Neutrophil (primary cell): ENCODE measurements at regions not wholly inside any gene's neighbourhood (a gene's known extent, or its start where the extent isn't known, plus 50 kb on each side); places are given as distances from the start of the nearest gene placed in this dataset.
"Not testable (repeated sequence)": the region's sequence is repeated elsewhere in the genome, so short reads cannot be mapped to it uniquely, and the experiment has no call there.

ENCODE experiments used
- H3K27ac ChIP-seq: fragments of 200-600 bp; sonication (generic); 2 replicates; pipeline ENCODE4 v1.5.1; 2016; ENCODE audit warnings: mild to moderate bottlenecking, moderate library complexity
- H3K27me3 ChIP-seq: fragments of 200-600 bp; sonication (generic); 2 replicates; pipeline ENCODE4 v1.6.0; 2016; ENCODE audit warnings: mild to moderate bottlenecking
- H3K36me3 ChIP-seq: fragments of 200-600 bp; sonication (generic); 2 replicates; pipeline ENCODE4 v1.5.1; 2017
- H3K4me1 ChIP-seq, 2 experiments: fragments of 200-600 bp in 1 of 2; sonication (generic) in 1 of 2; 1 replicate in 1 of 2; 2 replicates in 1 of 2; pipeline versions ENCODE4 v1.5.1 to v1.6.1; 2013 to 2016; ENCODE audit warnings: low read depth in 1 of 2, low read length in 1 of 2, mild to moderate bottlenecking in 1 of 2, moderate library complexity in 1 of 2; ENCODE audit not compliant: control insufficient read depth in 1 of 2, insufficient read depth in 1 of 2
- H3K4me3 ChIP-seq, 2 experiments: fragments of 200-600 bp in 1 of 2; sonication (generic) in 1 of 2; 1 replicate in 1 of 2; 2 replicates in 1 of 2; pipeline ENCODE4 v1.5.1; 2013 to 2016; ENCODE audit warnings: low read depth in 1 of 2, low read length in 1 of 2, mild to moderate bottlenecking in 1 of 2, moderate library complexity in 1 of 2
- H3K9me3 ChIP-seq: fragments of 200-600 bp; sonication (generic); 2 replicates; pipeline ENCODE4 v1.5.1; 2016
- CTCF ChIP-seq: fragments of 200-600 bp; sonication (generic); IDR thresholded peaks from 2 replicates; pipeline ENCODE4 v1.5.1; 2016; ENCODE audit warnings: antibody characterized with exemption

DNA sequence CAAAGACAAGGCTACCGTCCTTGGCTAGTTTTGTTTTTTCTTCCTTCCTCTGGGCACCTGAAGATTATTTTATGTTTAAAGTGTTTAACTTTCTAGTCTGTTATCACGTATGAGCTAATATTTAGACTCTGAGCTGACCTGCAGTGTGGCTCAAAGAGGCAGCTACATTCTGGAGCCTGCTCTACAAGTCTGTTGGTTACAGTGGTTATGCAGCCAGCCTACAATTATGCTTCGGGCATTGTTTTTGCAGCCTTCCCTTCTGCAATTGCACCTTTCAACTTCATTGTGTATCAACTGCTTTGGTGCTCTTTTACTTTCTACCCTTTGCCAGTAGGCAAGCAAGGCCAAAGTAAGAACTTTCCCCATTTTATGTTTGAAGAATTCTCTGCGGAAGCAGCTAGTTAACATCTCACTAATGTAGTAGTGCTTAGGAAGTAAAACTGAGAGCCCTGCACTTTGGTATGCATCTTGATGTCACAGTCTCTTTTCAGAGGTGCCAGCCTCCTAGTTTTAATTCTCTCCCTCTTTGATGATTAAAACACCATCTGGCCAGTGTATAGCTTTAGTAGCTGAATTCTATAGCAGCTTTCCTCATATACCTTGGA lies 322.1 kb downstream of the FAM170A start:
- Histone ChIP-seq H3K27me3 (no peaks in the 10 kb centered on the region), H3K4me1 (no peaks in the 10 kb centered on the region), H3K27ac (no peak overlapping the region), H3K9me3 (peaks cover 4% of the 10 kb centered on the region), H3K36me3 (no peaks in the 10 kb centered on the region), H3K4me3 (no peak overlapping the region)
- no peak for TF ChIP-seq CTCF

- Histone ChIP-seq H3K36me3 (no peaks in the 10 kb centered on the region), H3K4me1 (no peaks in the 10 kb centered on the region), H3K27me3 (no peaks in the 10 kb centered on the region), H3K4me3 (no peak overlapping the region), H3K9me3 (peaks cover 4% of the 10 kb centered on the region), H3K27ac (no peak overlapping the region)
- TF ChIP-seq CTCF: no peak
Measured at GRCh38 chr5:119953474-119953873, 324.1 kb downstream of the FAM170A start.

- Histone ChIP-seq H3K27me3 (no peaks in the 10 kb centered on the region), H3K9me3 (peaks cover 4% of the 10 kb centered on the region), H3K4me3 (no peak overlapping the region), H3K4me1 (no peaks in the 10 kb centered on the region), H3K27ac (no peak overlapping the region), H3K36me3 (no peaks in the 10 kb centered on the region)
- no peak for TF ChIP-seq CTCF
Measured at GRCh38 chr5:119954106-119954505, 324.7 kb downstream of the FAM170A start.

DNA sequence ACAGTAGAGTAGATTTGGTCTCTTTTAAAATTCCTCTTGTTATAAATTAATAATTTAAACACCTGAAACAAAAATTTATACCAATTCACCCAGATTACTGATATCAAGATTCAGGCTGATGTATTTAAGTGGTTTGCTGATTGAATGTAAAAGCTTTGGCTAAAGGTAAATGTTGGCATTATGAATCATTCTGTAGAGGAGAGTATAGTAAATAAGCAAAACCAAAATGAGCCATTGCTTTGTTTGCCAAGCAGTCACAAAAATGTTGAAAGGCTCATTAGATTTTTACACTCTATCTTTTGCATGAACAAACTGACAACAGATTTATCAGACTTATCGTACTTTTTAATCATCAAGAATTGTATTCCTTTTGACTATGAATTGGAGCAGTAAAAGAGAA lies 332.6 kb downstream of the FAM170A start:
- TF ChIP-seq CTCF: no peak
- no peaks in the 10 kb centered on the region for H3K4me1 ChIP-seq
- H3K4me3 ChIP-seq: no peak overlapping the region
- no peaks in the 10 kb centered on the region for H3K36me3 ChIP-seq
- no peak overlapping the region for H3K27ac ChIP-seq
- no peaks in the 10 kb centered on the region for H3K9me3 ChIP-seq
- H3K27me3 ChIP-seq: no peaks in the 10 kb centered on the region

DNA sequence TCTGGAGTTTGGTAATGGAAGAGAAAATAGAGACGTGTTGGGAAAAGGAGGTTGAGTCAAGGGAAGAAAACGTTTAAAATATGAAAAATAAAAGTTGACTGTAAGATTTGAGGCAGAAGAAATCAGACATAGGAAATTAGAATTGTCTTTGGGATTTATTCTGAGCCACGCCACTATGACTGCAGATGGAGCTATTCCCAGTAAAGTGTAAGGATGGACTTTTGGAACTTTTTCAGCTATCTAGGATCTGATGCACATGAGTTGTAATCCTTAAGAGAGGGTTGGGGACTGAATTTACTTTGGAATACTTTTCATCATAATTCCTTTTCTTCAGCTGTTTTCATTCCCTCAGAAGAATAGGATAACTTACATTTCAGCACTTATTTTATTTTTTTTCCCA lies 336.7 kb downstream of the FAM170A start:
- H3K9me3 ChIP-seq: no peaks in the 10 kb centered on the region
- H3K4me3 ChIP-seq: no peak overlapping the region
- no peaks in the 10 kb centered on the region for H3K4me1 ChIP-seq
- no peak for TF ChIP-seq CTCF
- H3K36me3 ChIP-seq: no peaks in the 10 kb centered on the region
- no peak overlapping the region for H3K27ac ChIP-seq
- H3K27me3 ChIP-seq: no peaks in the 10 kb centered on the region

DNA sequence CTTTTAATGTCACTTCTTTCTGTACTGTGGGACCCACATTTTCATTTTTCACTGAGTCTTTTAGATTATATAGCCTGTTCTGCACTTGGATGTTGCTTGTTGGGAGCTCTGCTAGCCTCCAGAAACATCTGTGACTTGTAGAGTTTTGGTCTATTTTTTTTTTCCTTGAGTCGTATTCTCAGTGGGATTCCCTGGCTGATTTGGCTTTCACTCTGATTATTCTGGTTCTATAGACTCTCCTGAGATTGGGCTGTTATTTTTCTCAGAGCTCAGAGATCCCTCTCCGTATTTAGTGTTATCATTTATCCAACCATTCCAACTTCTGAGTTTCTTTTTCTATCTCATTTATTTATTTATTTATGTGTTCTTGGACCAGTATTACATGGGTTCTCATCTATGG lies 339.3 kb downstream of the FAM170A start:
- Histone ChIP-seq H3K9me3 (no peaks in the 10 kb centered on the region), H3K36me3 (no peaks in the 10 kb centered on the region), H3K27ac (no peak overlapping the region), H3K4me3 (no peak overlapping the region), H3K27me3 (no peaks in the 10 kb centered on the region), H3K4me1 (no peaks in the 10 kb centered on the region)
- no peak for TF ChIP-seq CTCF

DNA sequence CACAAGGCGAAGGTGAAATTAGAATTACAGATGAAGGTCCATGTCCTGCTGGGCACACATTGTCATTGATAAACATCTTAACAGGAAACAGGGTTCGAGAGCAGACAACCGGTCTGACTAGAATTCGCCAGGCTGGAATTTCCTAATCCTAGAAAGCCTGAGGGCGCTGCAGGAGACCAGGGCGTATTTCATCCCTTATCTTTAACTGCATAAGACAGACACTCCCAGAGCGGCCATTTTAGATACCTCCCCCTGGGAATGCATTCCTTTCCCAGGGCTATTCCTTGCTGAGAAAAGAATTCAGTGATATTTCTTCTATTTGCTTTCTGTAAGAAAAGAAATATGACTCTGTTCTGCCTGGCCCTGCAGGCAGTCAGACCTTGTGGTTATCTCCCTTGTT lies 357.7 kb downstream of the FAM170A start:
- H3K4me3 ChIP-seq, H3K27me3 ChIP-seq, H3K9me3 ChIP-seq, H3K4me1 ChIP-seq, H3K36me3 ChIP-seq, H3K27ac ChIP-seq: not testable (repeated sequence)
